Right lobe of liver (tissue), 4 donors: ENCODE measurements at regions not wholly inside any gene's neighbourhood (a gene's known extent, or its start where the extent isn't known, plus 50 kb on each side); places are given as distances from the start of the nearest gene placed in this dataset.

Experiments used
- CTCF ChIP-seq, 4 donors: fragments of 200-600 bp in 3 of 4; fragments of 450-650 bp in 1 of 4; IDR thresholded peaks; one replicate each; pipeline versions ENCODE4 v1.5.1 to v1.8.0; 2016 to 2022; ENCODE audit warnings: antibody characterized with exemption in 4 of 4, mild to moderate bottlenecking in 2 of 4
- POLR2A ChIP-seq: fragments of 450-650 bp; IDR thresholded peaks from one replicate; pipeline ENCODE4 v1.6.1; 2017; ENCODE audit warnings: antibody characterized with exemption, mild to moderate bottlenecking
- donor health status: DM: no; HTN: no; CAD: no.
- donor health status: DM: no; HTN: no; CAD: no.
- donor health status: DM: no; HTN: yes; CAD: no.

- no peak for TF ChIP-seq CTCF (IDR thresholded peaks at IDR 0.05)
- no peak for TF ChIP-seq POLR2A
Observed at GRCh38 chr11:34812905-34813576, 103.1 kb downstream of the APIP start.
